Hepatic stellate cell (primary cell): ENCODE measurements at regions not wholly inside any gene's neighbourhood (a gene's known extent, or its start where the extent isn't known, plus 50 kb on each side); places are given as distances from the start of the nearest gene placed in this dataset.

Experiments used
- DNase-seq: peaks from one replicate; pipeline ENCODE4 v3.0.0; 2011; ENCODE audit warnings: low spot score

DNA sequence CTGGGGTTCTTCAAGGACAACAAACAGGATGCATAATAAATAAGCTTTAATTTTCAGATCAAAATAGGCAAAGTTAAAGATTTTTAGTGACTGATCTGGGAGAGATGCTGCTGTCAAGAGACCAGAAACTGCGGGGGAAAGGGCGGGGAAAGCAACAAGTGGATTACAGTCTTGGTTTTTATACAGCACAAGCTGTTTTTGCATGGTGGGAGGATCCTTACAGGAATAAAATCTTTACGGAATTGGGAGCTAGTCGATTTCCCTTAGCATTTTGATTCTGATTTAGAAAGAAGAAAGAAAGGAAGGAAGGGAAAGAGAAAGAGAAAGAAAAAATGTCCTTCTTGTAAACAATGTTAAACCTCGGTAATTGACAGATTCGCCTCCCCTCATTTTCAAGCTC lies 242.3 kb upstream of the SP8 start:
- DNase-seq = no peak

DNA sequence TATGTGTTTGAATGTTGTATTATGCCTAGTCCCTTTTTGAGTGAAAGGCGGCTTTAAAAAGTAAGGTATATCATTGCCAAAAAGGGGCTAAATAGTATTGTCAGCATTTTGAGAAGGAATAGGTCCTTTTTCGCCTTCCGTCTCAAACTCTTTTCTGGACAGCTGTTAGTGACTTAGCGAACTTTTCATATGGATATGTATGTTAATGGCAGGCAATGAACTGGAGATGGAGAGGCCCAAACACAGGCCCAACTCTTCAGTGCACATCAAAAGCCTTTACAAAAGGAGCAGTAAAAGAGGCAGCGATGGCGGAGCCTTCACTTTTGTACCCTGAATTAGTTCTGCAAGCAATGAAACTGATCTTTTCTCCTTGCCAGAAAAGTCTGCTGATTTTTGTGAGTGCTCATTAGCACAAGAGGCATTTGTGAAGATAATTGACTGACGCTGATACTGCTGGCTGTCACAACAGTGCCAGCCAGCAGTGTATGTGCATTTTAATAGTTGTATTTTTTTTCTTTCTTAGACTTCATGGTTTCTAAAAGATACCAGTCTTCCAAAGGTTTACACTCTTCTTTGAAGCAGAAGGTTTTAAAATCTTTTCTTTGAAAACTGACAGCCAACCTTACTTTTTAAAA lies 243.7 kb upstream of the SP8 start:
- DNase-seq = no peak

DNA sequence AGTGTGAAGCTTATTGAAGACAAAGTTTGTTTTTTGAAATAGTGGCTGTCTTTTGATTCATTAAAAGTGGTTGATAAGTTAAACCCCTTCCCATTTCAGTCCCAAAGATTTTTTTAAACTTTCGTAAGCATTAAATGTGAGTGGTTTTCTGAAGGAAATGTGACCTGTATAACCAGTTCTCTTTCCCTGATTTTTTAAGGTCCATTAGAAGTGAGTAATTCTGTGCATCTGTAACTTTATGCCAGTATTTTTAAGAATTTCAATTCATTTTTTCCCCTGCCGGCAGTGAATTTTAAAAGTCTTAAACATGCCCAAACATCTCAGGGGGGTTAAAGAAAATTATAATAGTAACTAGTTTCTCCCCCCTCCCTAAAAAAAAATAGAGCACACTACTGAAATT lies 254.6 kb upstream of the SP8 start:
- DNase-seq = no peak

DNA sequence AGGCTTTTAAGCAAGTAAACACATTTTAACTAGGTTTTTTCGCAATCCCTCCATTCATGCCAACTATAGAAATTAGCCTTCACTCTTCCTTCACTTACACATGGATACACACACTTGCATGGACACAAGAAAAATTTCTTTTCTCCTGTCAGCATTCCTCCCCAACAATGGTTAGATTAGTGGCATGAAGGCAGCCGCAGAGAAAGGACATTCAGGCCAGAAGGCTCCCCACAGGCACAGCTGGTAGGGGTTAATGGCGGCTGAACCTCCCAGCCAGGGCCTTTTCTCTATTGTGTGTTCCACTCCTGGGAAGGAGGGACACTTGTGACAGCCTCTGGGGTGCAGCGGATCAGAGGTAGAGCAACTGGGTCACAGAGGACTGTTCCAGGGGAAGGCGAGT lies 255.0 kb upstream of the SP8 start:
- DNase-seq = no peak

DNA sequence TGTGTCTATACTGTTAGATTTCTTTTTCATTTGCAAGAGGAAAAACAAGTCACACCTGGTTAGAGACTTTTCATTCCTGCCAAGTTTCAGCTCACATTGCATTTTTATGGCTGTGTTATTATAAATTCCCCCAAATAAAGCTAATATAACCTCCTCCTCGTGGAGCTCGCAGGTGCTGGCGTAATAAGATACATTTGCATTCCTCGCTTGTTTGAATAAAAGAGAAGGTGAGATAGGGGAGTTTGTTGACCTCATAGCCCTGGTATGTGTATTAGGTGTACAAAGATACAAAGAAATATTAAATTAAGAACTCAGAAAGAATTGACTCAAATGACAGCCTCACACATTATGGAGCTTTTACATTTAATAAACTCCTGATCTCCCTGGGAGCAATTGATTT lies 257.7 kb upstream of the SP8 start:
- DNase-seq = no peak

DNA sequence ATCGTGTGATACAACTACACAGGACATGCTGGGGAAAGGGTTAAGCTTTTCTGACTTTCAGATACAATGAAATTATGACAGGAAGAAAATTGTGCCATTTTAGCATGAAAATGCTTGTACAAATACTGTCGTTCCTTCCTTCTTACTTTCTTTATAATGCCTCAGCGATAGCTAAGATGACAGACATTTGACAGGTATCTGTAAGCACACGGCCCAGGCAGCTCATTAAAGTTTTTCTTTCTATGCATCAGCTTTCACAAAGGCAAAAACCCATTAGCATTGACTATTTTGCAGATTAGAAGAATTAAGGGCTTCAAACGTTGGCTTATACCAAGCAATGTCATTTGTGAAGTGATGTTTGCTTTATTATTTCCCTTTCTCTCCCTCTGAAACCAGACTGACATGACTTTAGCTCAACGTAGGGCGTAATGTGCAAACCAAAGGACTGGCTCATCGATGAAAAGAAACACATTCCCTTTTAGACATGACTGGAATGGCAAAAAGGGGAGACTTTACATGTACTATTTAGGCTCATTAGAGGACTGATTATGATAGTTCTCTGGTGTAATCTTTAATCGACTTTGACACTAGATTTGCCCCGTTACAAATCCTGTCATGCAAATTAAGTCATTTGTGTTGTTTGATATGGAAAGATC lies 258.4 kb upstream of the SP8 start:
- no peak for DNase-seq

DNA sequence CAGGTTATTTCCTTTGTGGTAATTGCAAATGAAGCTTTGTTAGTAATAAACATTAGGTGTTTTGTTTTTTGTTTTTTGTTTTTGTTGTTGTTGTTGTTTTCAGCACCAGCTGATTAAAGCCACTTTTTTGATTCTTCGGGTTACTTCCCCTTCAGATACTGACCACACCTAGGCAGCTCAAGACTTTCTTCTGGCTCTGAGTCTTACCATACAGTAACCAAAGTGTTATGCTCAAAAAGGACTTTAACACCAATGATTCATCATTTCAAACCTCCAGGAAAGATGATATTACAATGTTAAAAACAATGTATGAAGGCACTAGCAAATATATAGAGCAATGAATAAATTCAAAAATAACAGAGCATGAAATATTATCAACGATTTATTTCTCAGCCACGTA lies 265.2 kb upstream of the SP8 start:
- no peak for DNase-seq

DNA sequence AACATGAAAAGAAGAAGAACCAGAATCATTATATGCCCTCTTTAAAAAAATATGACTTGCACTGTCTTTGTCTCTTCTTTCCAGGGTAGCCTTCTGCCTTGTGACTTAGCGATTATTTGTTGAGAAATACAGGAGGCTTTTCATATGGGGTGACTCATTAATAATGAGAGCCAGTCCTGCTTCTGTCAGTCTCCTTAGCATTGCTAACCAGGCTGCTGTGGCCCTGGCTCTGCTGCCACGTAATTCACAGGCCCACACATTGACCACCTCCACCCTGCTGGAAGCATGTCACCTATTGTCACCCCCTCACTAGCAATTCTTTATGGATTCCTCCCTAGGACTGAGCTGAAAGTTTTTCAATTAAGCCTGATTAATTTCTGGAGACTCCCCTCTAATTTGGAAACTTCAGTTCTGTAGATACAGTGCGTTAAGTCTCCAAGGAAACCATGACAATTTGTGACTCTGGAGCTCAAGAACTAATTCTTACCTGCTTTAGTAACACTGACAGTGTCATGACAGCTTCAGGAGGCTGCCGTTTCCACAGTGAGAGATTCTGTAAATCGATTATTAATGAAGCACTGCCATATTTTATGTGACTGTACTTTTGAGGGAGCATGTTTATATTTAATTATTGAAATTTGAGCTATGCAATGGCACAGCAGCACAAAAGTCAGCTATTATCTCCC lies 267.9 kb upstream of the SP8 start:
- DNase-seq = no peak

DNA sequence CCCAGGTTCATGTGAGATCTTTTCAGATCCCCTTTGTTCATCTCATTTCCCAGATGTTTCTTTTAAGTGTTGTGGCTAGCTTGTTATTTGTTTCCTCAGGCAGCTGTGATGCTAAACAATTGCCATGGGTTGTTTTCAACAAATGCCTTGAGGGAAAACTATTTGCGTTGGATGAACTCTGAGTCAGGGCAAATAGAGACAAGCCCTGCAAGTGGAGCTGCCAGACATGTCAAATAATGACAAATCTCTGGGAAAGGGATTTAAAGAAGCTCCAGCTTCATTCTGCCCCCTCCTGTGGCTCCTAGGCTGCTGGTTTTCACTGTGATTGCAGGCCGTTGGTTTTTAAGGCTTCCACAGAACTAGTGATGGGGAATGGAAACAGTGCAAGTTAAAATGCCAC lies 272.4 kb upstream of the SP8 start:
- DNase-seq = no peak

DNA sequence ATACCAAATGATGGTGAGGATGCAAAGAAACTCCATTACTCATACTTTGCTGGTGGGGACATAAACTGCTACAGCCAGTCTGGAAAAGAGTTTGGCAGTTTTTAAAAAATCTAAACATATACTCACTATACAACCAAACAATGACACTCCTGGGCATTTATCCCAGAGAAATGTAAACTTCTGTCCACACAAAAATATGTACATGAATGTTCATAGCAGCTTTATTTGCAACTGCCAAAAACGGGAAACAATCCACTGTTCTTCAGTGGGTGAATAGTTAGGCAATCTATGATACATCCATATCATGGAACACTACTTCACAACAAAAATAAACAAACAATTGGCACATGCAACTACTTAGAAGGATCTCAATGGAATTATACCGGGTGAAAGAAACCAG lies 276.4 kb upstream of the SP8 start:
- no peak for DNase-seq

DNA sequence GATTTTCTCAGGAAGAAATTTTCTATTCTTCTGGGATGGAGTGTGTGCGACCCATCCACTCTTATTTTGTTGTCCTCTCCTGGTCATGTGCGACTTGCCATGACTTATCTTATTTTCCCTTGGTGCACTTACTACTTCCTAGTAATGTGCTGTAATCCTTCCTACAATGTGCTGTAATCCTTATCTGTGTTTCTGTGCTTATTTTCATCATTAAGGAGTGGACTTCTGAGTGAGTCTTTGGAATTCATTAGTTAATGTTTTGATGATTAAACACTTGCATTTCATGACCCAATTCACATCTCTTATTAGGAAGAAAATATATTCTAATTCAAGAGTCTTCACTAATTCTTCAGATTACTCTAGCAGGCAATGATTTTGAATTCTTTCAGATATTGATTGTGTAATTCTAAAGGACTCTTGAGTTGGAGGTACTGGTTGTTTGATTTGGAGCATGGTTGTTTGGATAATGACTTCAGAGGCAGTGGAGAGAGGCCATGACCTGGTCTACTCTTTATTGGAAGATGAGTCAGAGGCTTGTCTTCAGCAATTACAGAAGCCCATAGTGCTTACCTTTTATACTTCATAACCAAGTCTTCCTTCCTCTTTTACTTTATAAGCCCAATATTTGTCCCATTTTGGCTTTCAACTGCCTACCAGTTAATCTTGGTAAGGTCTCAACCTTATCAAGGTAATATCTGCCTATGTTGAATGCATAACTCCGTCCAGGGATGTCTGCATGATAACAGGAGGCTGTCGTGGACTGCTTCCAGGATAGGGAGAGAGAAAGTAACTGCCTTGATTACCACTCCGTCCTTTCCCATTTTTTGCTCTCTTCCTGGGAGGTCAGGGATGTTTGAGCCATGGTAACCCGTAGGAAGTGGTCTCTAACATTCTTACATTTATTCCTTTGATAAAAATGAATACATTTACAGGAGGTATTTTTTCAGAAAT lies 278.3 kb upstream of the SP8 start:
- DNase-seq = no peak

DNA sequence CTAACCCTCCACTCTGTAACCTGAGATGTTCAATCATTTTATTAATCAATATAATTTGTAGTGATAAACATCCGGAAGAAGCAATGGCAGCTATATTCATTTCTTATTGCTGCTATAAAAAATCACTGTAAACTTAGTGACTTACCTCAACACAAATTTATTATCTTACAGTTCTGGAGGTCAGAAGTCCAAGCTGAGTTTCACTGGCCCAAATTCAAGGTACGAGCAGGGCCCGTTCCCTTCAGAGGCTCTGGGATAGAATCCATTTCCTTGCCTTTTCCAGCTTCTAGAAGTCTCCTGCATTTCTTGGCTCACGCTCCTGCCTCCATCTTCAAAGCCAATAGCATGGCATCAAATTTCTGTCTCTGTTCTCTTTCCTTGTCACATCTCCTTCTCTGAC lies 279.5 kb upstream of the SP8 start:
- no peak for DNase-seq

DNA sequence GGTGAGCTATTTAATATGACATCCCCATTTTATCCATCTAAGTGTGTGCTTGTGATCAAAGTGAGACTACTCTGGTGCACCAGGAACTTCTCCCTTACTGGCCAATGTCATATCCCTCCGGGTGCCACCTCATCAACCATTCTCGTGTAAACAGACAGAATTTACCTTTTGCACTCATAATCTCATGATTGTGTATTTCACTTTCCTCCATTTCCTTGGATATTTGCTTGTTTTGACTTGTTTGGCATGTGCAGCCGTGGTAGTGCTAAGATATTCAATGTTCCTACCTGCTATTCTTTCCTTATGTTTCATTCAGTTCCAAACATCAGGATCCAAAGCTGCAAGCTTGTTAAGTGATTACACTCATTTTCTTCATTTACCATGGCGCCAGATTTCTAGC lies 280.5 kb upstream of the SP8 start:
- no peak for DNase-seq

DNA sequence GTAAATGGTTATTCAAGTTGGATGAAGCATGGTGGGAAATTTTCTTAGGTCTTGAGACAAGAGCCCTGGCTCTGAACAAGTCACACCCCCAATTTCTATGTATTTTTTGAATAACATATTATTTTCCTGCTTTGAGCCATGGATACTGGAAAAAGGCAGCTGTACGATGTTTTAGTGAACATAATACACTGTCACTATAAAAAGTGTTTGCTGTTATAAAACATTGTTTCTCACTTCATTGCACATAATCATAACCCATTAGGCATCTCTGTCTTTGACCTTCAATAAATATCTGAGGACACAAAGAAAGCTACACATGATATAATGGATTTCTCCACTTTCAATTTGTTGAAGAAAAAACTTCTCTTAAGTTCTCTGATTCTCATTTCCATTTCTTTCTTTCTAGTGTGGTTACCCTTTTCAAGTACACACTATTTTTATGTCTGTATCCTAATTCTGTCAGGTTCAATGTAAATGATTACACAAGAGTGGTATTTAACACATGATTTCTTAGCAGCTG lies 283.9 kb upstream of the SP8 start:
- no peak for DNase-seq

DNA sequence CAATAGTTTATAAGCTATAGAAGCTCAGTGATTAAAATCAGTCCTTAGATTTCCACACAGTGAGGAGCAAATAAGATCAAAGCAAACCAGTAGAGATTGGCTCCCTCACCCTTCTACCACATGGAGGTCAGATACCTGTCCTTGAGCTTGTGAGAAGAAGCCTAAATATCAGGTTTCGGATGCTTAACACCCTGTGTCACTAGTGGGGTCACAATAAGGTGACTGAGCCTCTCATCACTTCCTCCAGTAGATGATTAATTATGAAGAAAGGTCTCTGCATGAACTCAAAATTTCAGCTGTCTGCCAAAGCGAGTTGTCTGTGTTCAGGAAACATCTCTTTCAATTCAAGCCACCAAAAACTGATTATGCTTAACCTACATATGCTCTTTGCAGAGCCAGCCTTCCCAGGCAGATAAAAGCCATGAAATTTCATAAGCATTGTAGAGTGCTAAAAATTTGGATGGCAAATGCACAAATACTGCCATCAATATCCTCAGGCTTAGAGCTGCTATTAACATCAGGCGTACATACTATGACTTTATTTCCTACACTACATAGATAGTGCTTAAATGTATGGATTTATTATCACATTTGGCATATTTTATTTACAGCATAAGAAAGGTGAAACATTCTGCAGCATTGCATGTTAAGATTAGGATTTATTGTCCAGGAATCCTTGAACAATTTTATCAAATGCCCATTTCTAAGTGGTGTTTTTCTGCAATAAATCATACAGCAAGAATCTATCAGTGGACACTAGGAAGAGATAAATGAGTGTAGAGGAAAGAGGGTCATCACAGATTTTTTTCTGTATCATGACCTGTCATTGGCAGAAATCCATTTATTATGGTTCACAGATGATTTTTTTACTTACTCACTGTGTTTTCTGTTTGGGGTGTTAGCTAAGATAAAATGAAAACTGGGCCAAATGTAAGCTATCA lies 285.1 kb upstream of the SP8 start:
- no peak for DNase-seq

DNA sequence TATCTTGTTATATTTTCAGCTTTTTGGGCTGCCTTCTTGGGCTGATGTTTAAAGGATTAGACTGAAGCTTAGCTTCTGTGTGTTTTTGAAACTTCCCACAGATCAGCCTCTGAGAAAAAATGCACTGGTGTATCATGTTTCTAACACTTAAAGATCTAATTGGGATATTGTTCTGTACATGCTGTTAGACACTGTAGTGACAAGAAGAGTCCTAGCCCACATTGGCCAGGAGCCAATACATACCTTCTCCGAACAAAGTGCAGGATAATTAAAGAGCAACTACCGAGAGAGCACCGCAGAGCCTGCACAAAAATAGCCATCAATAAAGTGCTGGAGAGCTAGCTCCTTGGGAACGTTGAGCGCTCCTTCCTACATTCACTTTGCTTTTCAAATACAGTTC lies 289.4 kb upstream of the SP8 start:
- no peak for DNase-seq

DNA sequence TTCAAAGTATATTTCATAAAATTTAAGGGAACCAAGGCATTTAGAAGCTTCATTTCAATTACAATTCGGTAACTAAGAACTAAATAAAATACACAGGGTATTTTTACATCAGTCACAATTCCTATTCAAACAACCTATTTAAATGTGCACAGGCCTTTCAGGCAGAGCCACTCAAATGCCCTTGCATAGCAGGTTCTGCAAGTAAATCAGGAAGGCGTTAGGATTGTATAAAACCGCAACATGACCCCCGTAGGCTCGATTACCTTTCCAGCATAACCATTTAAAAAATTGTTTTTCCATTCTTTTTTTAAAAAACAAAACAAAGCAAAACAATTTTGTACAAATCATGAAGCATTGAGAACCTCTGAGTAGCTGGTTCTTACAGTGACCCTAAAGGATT lies 289.9 kb upstream of the SP8 start:
- DNase-seq = no peak

DNA sequence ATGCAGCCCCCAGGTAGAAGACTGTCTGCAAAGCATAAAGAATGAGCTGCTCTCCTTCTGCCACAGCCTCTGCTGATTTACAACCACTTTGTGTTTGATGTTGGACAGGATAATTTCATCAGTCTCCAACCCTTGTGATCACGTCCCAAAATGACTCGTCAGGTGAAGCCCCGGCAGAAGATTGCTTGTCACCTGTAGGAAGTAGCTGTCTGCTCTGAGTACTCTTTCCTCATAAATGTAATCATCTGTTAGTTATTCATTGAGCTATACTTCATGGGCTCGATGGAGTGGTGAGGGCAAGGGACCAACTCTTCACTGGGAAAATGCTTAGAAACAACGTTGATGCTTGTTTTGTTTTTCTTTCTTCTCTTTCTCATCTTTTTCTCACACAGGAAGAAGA lies 290.9 kb upstream of the SP8 start:
- no peak for DNase-seq

DNA sequence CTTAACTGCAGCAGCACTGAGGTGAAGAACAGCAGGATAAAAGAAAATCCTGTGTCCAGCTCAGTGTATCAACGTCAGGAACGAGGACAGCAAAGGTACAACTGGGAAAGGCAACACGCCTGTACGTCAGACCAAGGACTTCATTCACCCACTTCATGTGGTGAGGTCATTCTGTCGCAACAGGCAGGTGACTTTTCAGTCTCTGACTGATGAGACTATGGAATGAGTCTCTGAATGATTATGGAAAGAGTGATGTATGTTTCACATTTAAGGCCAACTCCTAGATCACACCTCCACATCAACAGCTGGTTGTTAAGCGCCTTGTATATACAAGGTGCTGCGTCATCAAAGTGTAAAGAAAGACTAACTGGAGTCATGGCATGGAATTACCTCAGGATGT lies 297.6 kb upstream of the SP8 start:
- no peak for DNase-seq

DNA sequence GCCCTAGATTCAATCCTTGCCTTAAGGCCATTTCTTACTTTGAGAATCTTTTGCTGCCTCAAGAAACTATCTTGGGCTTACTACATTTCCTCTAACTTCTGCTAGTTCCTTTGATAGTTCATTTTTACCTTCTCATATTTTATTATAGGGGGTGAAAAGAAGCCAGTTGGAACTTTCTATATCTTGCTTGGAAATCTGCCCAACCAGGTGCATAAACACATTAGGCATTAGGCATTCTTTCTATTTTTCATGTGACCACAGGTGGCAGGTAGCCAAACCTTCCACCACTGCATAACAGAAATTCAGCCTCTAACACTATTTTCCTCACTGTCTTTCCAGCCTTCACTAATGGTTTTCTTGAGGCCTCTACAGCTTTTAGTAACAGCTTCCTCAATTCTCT lies 300.0 kb upstream of the SP8 start:
- no peak for DNase-seq

DNA sequence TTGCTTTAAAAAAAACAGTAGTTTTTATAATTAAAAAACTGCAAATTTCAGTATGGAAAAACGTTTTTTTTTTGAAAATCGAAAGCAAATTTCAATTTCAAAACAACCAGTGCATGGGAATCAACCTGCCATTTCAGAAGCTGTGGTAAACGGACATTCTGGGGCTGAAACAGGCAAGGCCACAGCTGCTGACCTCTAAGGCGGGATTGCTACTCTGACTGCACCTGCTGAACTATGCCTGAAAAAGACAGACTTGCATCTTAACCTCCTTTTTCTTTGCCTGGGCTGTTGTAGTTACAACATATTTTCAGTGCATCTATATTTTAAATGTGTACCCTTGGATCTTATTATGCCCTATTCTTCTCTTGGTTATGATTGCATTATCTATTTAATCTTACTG lies 303.0 kb upstream of the SP8 start:
- no peak for DNase-seq
